HG03520 (cell line): ENCODE measurements at regions not wholly inside any gene's neighbourhood (a gene's known extent, or its start where the extent isn't known, plus 50 kb on each side); places are given as distances from the start of the nearest gene placed in this dataset.

Experiments
- ATAC-seq: cut with Tn5 transposase; IDR thresholded peaks from one replicate; pipeline ENCODE4 v1.9.1; 2021; ENCODE audit warnings: mild to moderate bottlenecking, moderate library complexity; ENCODE audit not compliant: unreplicated experiment

- no peak for ATAC-seq
Observed at GRCh38 chr4:28709891-28710290, 1849.2 kb downstream of the STIM2 start.

DNA sequence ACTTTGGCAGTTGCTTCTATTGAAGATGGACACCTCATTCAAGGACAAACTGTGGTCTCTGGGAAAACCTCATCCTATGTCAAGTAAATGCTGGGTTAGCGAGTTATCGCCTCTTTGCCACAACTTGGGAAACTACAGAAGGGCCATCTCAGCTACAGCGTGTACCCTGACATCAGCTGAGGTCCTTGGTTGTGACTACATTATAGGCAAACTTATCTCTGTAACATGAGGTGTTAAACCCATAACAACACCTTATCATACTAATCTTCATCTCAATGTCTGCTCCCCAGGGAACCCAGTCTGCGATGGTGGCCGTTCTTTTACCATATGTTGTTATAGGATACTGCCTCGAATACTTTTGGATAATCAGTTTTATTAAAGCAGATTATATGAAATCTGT lies 1862.7 kb downstream of the STIM2 start:
- no peak for ATAC-seq

DNA sequence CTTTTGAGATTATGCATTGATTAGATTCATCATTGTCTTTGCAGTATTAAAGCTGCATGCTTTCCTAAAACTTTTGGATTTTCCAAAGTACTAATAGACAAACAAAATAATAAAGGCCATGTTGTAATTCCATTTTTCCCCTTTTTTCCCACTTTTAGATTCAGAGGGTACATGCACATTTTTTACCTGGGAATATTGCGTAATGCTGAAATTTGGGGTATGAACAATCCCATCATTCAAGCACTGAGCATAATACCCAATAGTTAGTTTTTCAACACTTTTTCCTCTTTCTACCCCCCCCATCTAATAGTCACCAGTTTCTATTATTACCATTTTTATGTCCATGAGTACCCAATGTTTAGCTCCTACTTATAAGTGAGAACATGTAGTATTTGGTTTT lies 1863.6 kb downstream of the STIM2 start:
- no peak for ATAC-seq

- ATAC-seq: no peak
Observed at GRCh38 chr4:28730304-28730703, 1869.7 kb downstream of the STIM2 start.

GRCh38 chr4:28744066-28744465 lies 1883.4 kb downstream of the STIM2 start:
- ATAC-seq: no peak

- no peak for ATAC-seq
Observed at GRCh38 chr4:28754376-28754775, 1893.7 kb downstream of the STIM2 start.

DNA sequence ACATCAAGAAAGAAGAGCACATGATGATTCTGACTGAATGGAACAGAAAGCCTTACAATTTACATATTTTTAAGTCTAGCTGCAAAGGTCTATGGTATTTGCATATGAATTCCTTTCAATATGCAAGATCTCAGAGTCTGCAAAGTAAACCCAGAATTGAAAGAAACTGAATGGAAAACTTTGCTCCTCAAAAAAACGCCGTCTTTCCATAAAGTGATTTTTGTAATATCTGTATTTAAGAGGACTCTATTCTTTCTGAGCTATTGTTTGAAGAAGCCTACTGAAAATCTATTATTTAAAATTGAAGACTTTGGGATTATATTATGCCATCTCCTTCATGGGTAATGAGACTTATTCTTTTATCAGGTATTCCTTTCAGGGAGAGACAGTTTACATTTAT lies 1894.4 kb downstream of the STIM2 start:
- no peak for ATAC-seq

GRCh38 chr4:28759064-28759463 lies 1898.4 kb downstream of the STIM2 start:
- no peak for ATAC-seq

DNA sequence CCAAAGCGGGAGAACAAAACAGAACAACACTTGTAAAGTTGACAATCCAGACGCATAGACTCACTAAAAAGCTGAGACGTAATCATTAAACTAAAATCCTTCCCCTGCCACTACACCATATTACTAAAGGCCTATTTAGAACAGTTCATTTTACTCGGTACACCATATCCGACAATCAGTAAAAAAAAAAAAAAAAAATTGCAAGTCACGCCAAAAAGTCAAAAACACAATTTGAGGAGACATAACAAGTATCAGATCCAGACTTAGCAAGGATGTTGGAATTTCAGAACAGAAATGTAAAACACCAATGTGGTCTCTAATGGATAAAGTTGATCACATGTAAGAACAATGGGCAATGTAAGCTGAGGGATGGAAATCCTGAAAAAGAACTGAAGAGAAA lies 1899.4 kb downstream of the STIM2 start:
- no peak for ATAC-seq

- no peak for ATAC-seq
Observed at GRCh38 chr4:28772066-28772465, 1911.4 kb downstream of the STIM2 start.

DNA sequence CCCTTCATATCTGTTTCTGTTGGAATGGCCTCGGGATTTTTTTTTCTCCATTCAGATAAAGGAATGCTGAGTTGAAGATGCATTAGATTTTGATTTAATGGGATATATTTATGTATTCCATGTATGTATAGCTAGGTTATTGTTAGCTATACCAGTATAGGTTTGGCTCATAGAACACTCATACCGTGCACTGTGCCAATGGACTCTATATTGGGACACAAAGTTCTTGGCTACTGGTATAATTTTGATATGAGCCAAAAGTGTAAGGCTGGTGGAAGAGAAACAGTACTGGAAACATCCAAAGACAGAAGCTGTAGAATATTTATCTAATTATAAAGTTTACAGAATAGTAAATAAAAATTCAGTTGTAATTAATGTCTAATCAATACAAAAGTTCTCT lies 1912.1 kb downstream of the STIM2 start:
- no peak for ATAC-seq

GRCh38 chr4:28774344-28774743 lies 1913.7 kb downstream of the STIM2 start:
- no peak for ATAC-seq

GRCh38 chr4:28776004-28776403 lies 1915.4 kb downstream of the STIM2 start:
- ATAC-seq: no peak

- no peak for ATAC-seq
Observed at GRCh38 chr4:28784188-28784587, 1923.5 kb downstream of the STIM2 start.

DNA sequence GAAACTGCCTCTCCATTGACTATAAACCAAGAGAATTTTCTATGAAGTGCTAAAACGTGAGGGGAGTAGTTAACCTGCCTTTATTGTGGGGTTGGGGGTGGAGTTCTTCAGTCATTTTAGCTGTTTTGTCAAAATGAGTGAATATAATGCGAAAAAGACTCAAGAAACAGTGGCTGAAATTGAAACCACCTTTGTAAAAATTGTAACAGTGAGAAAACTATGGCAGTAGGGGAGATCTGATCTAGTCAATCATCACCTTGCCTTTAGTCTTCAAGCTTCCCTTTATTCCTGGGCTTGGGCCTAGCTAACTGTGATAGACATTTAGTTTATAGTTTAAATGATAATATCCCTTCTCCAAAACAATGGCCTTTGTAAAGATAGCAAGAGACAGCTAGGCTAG lies 1927.3 kb downstream of the STIM2 start:
- no peak for ATAC-seq

DNA sequence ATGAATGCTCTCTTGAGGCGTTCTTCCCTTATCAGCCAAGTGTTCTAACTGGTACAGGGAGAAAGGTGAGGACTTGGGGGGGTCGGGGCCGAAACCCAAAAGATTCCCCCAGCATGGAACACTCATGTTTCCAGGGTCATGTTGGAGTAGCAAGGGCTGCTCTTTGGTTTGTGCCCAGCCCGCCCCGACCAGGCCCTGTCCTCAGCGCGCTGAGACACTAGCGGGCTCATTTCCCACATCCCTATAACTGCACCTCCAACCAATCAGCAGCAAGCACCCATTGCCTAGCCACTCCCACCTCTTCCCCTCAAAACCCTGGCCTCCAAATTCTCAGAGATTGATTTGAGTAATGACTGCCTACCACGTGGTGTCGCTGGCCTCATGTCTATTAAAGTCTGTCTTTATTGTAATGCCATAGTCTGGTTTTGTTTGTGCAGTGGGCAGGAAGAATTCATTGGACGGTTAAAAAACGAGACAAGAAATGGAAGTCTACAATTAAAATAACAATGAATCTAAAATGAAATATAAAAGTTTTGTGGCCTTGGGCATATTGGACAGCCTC lies 1928.4 kb downstream of the STIM2 start:
- no peak for ATAC-seq

DNA sequence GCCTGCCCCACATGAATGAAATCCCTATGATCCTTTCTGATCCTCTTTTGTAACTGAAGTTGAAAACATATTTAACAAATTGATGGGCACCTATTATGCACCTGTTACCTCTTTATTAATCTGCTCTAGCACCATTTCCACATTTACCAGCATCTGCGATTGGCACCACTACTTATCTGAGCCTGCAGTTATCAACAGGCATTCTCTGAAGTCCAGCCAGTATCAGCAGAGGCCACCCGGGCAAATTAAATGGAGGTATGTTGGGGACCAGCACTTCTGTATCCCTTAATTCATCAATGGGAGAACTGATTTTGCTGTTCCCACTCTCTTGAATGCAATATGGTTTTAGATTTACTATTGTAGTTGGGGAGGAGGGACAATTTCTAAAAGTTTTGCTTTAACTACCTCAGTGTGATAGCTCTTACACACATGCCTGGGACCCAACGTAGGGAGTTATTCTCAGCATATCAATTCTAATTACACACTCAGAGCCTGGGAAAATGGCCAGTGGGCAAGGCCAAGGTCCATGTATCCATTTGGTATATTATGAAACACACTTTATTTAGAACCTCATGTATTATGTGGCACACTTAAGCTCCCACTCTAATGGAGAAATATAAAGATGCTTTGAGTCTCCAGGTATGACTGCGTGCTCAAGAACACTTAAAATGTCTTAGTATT lies 1927.1 kb upstream of the PCDH7 start:
- ATAC-seq: no peak

GRCh38 chr4:28799696-28800095 lies 1920.5 kb upstream of the PCDH7 start:
- no peak for ATAC-seq

DNA sequence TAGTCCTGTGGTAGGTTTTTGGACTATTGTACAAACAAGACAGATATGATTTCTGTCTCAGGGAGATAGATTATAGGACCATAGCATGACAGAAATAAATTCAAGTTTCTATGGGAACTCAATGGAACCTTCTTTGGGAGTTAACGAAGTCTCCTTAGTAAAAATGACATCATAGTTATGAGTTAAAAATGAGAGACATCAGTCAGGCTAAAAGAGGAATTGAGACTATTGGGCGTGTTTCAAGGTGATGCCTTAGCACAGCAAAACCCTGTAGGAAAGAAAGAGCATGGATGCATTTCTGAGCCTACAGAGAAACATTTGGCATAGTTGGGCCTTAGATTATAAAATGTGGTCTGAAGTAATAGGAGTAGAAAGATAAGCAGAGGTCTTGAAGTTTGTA lies 1909.1 kb upstream of the PCDH7 start:
- no peak for ATAC-seq

- no peak for ATAC-seq
Observed at GRCh38 chr4:28822163-28822562, 1898.0 kb upstream of the PCDH7 start.

DNA sequence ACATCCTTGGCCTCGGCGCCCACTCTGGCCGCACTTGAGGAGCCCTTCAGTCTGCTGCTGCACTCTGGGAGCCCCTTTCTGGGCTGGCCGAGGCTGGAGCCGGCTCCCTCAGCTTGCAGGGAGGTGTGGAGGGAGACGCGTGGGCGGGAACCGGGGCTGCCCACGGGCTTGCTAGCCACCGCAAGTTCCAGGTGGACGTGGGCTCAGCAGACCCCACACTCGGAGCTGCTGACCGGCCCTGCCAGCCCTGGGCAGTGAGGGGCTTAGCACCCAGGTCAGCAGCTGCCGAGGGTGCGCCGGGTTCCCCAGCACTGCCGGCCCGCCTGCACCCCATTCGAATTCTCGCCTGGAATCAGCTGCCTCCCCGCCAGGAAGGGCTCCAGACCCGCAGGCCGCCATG lies 1892.3 kb upstream of the PCDH7 start:
- no peak for ATAC-seq

DNA sequence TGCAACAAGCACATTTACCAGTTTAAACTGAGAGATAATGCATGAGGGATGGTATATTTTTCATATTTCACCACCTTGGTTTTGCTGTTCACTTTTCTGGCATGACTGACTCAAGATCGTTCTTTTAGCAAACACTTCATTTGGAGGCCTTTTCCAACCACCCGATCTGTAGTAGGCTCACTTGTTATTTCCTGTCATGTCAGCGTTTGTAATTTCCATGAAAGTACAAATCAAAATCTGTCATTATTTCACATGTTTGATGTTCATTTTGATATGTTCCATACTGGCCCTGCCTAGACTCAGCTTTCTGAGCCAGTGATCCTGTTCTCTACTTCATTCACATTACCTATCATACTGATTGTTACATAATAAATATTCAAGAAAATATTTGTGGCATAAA lies 1888.3 kb upstream of the PCDH7 start:
- no peak for ATAC-seq

- no peak for ATAC-seq
Observed at GRCh38 chr4:28832444-28832843, 1887.7 kb upstream of the PCDH7 start.
